Keratinocyte (primary cell): ENCODE measurements at regions not wholly inside any gene's neighbourhood (a gene's known extent, or its start where the extent isn't known, plus 50 kb on each side); places are given as distances from the start of the nearest gene placed in this dataset.

ENCODE experiments used
- DNase-seq: peaks from one replicate; pipeline ENCODE4 v3.0.0-alpha.2; 2011; ENCODE audit warnings: low read depth, missing footprints, low spot score
- FAIRE-seq: peaks from 2 replicates; lab custom pipeline; 2011; peaks lifted over from hg19 to GRCh38; lab: Jason Lieb, UNC
- H2AFZ ChIP-seq: 2 replicates; pipeline ENCODE4 v1.6.0; 2012; ENCODE audit warnings: low read length, control low read depth, inconsistent platforms; ENCODE audit not compliant: control insufficient read depth
- H3K27ac ChIP-seq: 2 replicates; pipeline ENCODE4 v1.5.1; 2011; ENCODE audit warnings: low read length; ENCODE audit not compliant: control insufficient read depth, insufficient read depth
- H3K27me3 ChIP-seq: 3 replicates; pipeline ENCODE4 v1.6.0; 2011; ENCODE audit warnings: low read length; ENCODE audit not compliant: control insufficient read depth, insufficient read depth; ENCODE audit errors: extremely low read depth
- H3K36me3 ChIP-seq, 2 experiments: 2 replicates in 1 of 2; 3 replicates in 1 of 2; pipeline ENCODE4 v1.5.1; 2011; ENCODE audit warnings: low read length in 2 of 2, mild to moderate bottlenecking in 1 of 2; ENCODE audit not compliant: control insufficient read depth in 2 of 2, insufficient read depth in 2 of 2; ENCODE audit errors: extremely low read depth in 1 of 2
- H3K4me1 ChIP-seq: 3 replicates; pipeline ENCODE4 v1.5.1; 2011; ENCODE audit warnings: low read length; ENCODE audit not compliant: control insufficient read depth, insufficient read depth; ENCODE audit errors: extremely low read depth
- H3K4me2 ChIP-seq: 3 replicates; pipeline ENCODE4 v1.6.0; 2011; ENCODE audit warnings: low read depth, low read length; ENCODE audit not compliant: control insufficient read depth, insufficient read depth; ENCODE audit errors: extremely low read depth
- H3K4me3 ChIP-seq, 3 experiments: fragments of 200-600 bp in 1 of 3; sonication (generic) in 1 of 3; 2 replicates in 2 of 3; 3 replicates in 1 of 3; pipeline ENCODE4 v1.5.1; 2011 to 2016; ENCODE audit warnings: low read length in 3 of 3, mild to moderate bottlenecking in 3 of 3, control low read depth in 2 of 3, inconsistent platforms in 1 of 3, low read depth in 1 of 3, mixed read lengths in 1 of 3, mixed run types in 1 of 3, moderate library complexity in 1 of 3; ENCODE audit not compliant: control insufficient read depth in 2 of 3, insufficient read depth in 2 of 3; ENCODE audit errors: extremely low read depth in 1 of 3
- H3K79me2 ChIP-seq: 2 replicates; pipeline ENCODE4 v1.6.0; 2012; ENCODE audit warnings: low read length; ENCODE audit not compliant: control insufficient read depth, insufficient read depth
- H3K9ac ChIP-seq: 3 replicates; pipeline ENCODE4 v1.6.0; 2011; ENCODE audit warnings: low read length; ENCODE audit not compliant: control insufficient read depth, insufficient read depth; ENCODE audit errors: extremely low read depth
- H3K9me1 ChIP-seq: 3 replicates; pipeline ENCODE4 v1.6.0; 2011; ENCODE audit warnings: low read length; ENCODE audit not compliant: control insufficient read depth, insufficient read depth; ENCODE audit errors: extremely low read depth
- H3K9me3 ChIP-seq: 2 replicates; pipeline ENCODE4 v1.5.1; 2012; ENCODE audit warnings: low read depth, low read length; ENCODE audit not compliant: control insufficient read depth
- H4K20me1 ChIP-seq: 3 replicates; pipeline ENCODE4 v1.6.0; 2011; ENCODE audit warnings: low read length; ENCODE audit not compliant: control insufficient read depth, insufficient read depth; ENCODE audit errors: extremely low read depth
- EZH2 ChIP-seq: IDR thresholded peaks from one replicate; pipeline ENCODE4 v1.6.1; 2012; ENCODE audit warnings: inconsistent platforms, mild to moderate bottlenecking, low read length, moderate library complexity
- dilution Hi-C: fragments of 300-500 bp; cut with MboI; formaldehyde crosslinking; loops from one replicate; pipeline ENCODE4 v1.7.0; 2020; ENCODE audit warnings: low sequenced_read_pairs; ENCODE audit not compliant: extremely low pct_ligation_motif_present
- TF ChIP-seq, protein P1 (sequence below), 3 experiments: IDR thresholded peaks in 1 of 3; conservative IDR thresholded peaks in 1 of 3; optimal IDR thresholded peaks in 1 of 3; 2 replicates in 2 of 3; 3 replicates in 1 of 3; pipeline versions ENCODE3 to v1.5.1; 2011; ENCODE audit warnings: low read length in 3 of 3, mild to moderate bottlenecking in 3 of 3, moderate library complexity in 2 of 3, control low read depth in 1 of 3, inconsistent platforms in 1 of 3; ENCODE audit not compliant: insufficient read depth in 2 of 3; ENCODE audit errors: extremely low read depth in 1 of 3

DNA sequence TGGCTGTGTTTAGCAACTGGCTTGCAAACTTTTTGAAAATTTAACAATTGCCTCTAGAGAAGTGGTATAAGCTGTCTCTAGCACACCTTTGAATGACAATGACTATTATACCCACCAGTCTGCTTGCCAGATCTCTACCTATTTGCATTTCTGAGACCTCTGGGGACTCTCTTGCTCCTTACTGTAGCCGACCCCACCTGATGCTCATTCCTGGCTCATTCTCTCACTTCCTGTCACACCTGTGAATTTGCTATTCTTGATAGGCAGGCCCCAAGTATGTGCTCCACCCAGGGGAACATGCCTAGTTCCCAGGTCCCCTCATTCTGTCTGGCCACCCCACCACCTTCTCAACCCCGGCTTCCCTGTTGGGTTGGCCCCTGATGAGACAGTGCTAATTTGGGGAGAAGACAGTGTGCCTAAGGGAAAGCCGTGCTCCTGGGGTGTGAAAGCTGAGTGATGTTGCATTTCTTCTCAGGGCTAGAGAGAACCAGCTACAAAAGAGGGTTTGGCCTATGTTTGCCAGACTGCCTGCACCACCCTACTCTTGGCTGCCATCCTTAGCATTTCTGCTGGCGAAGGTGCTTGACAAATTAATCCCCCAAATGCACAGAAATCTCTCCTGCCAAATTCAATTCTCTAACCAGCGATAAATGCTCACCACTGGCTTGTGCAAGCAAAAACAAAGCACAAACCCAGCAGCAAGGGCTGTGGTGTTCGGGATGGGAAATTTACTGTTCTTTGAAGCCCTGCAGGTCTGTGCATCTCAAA, 138.2 kb downstream of the RPS24 start:
- no peaks in the 10 kb centered on the region for H3K36me3 ChIP-seq
- no peak overlapping the region for H3K4me2 ChIP-seq
- H2AFZ ChIP-seq = no peak overlapping the region
- peaks cover 6% of the 10 kb centered on the region for H3K4me1 ChIP-seq
- H4K20me1 ChIP-seq = no peaks in the 10 kb centered on the region
- dilution Hi-C loops = no loop called here
- no peaks in the 10 kb centered on the region for H3K27me3 ChIP-seq
- H3K9ac ChIP-seq = no peak overlapping the region
- FAIRE-seq (no peak), DNase-seq (no peak)
- TF ChIP-seq, protein P1, sequence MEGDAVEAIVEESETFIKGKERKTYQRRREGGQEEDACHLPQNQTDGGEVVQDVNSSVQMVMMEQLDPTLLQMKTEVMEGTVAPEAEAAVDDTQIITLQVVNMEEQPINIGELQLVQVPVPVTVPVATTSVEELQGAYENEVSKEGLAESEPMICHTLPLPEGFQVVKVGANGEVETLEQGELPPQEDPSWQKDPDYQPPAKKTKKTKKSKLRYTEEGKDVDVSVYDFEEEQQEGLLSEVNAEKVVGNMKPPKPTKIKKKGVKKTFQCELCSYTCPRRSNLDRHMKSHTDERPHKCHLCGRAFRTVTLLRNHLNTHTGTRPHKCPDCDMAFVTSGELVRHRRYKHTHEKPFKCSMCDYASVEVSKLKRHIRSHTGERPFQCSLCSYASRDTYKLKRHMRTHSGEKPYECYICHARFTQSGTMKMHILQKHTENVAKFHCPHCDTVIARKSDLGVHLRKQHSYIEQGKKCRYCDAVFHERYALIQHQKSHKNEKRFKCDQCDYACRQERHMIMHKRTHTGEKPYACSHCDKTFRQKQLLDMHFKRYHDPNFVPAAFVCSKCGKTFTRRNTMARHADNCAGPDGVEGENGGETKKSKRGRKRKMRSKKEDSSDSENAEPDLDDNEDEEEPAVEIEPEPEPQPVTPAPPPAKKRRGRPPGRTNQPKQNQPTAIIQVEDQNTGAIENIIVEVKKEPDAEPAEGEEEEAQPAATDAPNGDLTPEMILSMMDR (optimal IDR thresholded peaks at IDR 0.05 in 1 of 3, IDR thresholded peaks at IDR 0.05 in 1 of 3, conservative IDR thresholded peaks at IDR 0.05 in 1 of 3; ENCODE audit: extremely low read depth in 1 of 3, insufficient read depth in 2 of 3, low read length in 3 of 3) = no peak
- no peak for TF ChIP-seq EZH2
- H3K79me2 ChIP-seq = no peaks in the 10 kb centered on the region
- H3K9me3 ChIP-seq = no peaks in the 10 kb centered on the region
- H3K4me3 ChIP-seq = no peak overlapping the region
- H3K27ac ChIP-seq = no peak overlapping the region
- H3K9me1 ChIP-seq = no peaks in the 10 kb centered on the region

DNA sequence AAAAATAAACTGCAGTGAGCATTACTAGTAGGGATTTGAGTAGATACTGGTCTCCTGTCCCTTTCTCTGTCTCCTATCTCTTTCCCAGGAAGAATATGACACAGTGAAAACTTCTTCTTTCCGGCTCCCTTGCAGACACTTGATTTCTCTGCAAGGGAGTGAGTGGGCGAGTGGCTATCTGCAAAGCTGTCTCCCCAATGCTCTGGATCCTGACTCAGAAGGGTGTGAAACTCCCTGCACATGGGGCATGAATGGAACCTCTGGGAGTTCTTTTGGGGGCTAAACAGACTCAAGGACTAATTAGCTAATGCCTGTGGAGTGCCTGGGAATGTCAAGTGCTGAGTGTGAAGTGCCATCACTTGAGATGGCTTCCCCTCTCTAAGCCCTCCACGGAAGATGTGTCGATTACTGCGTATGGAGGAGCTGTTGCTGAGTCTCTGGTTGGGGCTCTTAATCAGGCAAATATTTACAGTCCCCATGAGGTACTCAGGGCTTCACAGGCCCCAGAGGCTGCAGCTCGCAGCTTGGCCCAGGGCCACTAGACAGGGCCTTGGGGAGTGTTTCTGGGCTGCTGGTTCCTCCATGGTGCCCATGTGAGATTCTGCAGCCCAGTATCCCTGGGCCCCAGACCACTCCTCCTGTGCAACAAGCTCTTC, 139.8 kb downstream of the RPS24 start:
- no peaks in the 10 kb centered on the region for H4K20me1 ChIP-seq
- no peak overlapping the region for H3K9ac ChIP-seq
- peaks cover 5% of the 10 kb centered on the region for H3K27me3 ChIP-seq
- H3K9me3 ChIP-seq = no peaks in the 10 kb centered on the region
- no peak for TF ChIP-seq EZH2
- TF ChIP-seq, protein P1 (optimal IDR thresholded peaks at IDR 0.05 in 1 of 3, IDR thresholded peaks at IDR 0.05 in 1 of 3, conservative IDR thresholded peaks at IDR 0.05 in 1 of 3; ENCODE audit: extremely low read depth in 1 of 3, insufficient read depth in 2 of 3, low read length in 3 of 3) = no peak
- FAIRE-seq (no peak), DNase-seq (no peak)
- no peak overlapping the region for H3K4me2 ChIP-seq
- no peaks in the 10 kb centered on the region for H3K9me1 ChIP-seq
- no peak overlapping the region for H3K27ac ChIP-seq
- no peaks in the 10 kb centered on the region for H3K79me2 ChIP-seq
- no peak overlapping the region for H2AFZ ChIP-seq
- H3K4me1 ChIP-seq = peaks cover 7% of the 10 kb centered on the region
- no peak overlapping the region for H3K4me3 ChIP-seq
- dilution Hi-C loops = no loop called here
- H3K36me3 ChIP-seq = no peaks in the 10 kb centered on the region
